NCI-H510A treated with DMSO at 0.1 percent for 48 hours (cell line): ENCODE measurements at regions not wholly inside any gene's neighbourhood (a gene's known extent, or its start where the extent isn't known, plus 50 kb on each side); places are given as distances from the start of the nearest gene placed in this dataset.

Experiments
- DNase-seq: peaks from one replicate; lab custom pipeline; 2025; lab: John Stamatoyannopoulos, UW

DNA sequence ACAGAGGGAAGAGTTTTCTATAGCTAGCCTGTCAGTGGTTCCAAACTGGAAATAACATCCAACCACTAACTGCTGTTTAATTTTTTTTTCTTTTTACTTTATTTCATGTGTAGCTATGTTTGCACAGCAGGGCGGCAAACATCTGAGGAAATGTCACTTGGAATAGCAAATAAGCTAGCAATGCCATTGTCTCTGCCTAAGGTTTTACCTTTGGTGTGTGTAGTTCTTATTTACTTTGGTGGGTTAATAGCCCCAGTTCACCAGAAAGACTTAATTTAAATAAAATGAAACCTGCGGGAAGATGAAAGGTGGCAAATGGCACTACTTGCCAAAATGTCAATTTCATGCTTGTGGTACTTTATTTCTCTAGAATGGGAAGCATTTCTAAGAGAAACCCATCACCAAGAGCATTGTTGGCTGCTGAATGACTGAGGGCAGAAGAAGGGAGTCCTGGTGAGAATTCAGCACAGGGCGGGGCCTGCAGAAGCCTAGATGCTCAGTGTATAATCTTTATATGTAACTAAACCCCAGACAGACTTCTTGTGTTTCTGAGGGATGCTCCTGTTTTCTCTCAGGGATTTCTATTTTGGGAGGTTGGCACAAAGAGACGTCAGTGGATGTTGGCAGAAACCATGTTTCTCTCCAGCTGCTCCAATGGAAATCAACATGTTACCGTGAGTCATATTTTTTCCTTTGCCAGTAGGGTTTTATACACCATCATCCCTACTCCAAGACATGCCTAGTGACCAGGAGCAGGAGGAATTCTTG is 300.4 kb upstream of the NT5C1B start:
- DNase-seq, result no peak

DNA sequence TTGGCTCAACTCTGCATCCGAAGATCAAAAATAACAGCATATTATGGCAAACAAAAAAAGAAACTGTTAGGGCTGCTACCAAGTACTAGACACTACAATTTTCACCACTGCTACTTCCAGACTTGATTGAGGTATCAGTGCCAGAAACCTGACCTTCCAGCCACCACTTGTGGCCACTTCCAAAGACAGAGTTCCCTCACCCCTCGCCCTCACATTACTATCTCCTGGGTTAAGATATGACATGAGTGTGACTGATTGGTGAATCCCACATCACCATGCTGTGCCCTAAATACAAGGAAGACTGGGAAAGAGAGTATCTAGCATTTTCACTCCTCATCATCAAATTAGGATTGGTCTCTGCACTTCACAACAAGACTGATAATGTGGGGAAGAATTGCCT is 296.1 kb upstream of the NT5C1B start:
- DNase-seq, result no peak

DNA sequence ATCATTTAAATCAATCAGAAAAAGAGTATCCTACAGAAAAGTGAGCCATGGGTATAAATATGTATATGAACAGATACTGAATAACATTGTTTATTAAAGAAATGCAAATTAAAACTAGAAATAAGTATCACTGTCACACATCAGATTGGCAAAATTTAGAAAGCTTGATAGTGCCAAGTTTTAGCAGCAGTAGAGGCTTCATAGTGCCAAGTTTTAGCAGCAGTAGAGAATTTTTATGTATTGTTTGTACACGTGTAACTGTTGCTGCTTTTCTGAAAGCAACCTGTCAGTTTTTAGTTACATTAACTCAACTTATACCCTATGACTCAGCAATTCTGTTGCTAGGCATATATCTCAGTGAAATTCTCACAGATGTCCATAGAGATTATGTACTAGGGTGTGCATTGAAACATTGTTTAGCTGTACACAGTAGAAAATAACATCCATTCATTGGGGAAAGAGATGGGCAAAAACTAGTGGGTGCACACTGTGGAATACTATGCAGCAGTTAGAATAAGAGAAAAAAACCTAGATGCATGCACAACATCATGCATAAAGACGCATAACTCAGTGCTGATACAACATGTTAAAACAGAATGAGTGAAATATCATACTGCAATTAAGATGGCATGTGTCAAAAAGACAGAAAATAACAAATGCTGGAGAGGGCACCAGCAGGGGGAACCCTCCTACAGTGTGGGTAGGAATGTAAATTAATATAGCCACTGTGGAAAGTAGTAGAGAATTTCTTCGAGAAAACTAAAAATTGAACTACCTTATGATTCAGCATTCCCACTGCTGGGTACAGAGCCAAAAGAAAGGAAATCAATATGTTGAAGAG is 294.5 kb upstream of the NT5C1B start:
- no peak for DNase-seq

DNA sequence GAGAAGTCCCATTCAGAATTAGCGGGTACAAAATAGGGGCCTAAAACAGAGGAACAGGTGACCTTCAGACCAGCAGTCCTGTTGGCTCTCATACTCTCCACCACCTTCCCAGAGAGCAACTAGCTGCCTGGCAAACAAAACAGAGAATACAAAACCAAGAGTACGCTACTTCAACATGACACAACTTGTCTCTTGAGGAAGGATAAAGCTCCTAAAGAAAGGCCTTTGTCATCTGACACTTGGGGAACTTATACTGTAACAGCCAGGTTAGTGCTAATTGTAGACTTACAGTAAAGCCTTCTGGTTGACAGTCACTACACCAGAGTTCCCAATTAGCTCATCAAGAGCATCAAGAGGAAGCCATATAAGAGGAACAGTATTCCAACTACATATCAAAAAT is 282.1 kb upstream of the NT5C1B start:
- DNase-seq, result peak; percentile 95

DNA sequence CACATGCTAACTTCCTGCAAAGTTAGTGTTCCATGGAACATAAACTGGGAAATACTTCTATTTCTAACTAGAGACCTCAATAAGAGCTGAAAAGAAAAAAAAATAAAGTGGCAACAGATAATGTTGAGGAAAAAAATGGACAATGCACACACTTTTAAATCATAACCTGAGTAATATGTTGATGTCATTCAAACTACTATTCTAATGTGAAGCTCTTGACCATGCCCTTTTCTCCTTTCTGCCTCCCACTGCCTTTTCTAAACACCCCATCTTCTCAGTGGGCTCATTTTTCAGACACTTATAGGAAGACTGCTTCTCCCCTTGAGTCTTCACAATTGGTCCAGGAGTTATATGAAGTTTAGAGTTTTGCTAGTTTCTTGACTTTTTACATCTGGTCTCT is 280.9 kb upstream of the NT5C1B start:
- DNase-seq, result no peak

DNA sequence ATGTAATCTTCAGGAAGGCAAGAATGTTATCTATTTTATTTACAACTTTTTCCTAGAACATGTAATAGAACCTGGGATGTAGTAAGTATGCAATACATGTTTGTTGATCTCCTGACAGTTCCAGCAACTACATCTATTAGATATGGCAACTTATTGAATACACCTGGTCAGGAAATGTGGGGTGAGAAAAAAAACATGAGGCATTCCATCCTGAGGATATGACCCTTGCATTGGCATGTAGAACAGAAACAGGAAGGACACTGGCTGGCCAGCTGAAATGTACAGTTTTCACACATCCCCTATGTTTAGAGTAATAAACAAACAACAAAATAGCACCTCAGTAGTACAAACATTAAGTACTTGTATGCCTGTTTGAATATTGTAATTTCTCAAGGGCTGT is 272.6 kb upstream of the NT5C1B start:
- DNase-seq, result no peak

DNA sequence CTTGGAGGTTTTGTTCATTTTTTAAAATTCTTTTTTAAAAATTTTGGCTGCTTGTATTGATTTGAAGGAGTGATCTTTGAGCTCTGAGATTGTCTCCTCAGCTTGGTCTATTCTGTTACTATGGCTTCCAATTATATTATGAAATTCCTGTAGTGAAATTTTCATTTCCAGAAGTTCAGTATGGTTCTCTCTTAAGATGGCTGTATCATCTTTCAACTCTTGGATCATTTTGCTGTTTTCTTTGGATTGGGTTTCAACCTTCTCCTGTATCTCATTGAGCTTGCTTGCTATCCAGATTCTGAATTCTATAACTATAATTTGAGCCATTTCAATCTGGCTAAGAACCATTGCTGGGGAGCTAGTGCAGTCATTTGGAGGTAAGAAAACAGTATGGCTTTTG is 270.8 kb upstream of the NT5C1B start:
- no peak for DNase-seq

DNA sequence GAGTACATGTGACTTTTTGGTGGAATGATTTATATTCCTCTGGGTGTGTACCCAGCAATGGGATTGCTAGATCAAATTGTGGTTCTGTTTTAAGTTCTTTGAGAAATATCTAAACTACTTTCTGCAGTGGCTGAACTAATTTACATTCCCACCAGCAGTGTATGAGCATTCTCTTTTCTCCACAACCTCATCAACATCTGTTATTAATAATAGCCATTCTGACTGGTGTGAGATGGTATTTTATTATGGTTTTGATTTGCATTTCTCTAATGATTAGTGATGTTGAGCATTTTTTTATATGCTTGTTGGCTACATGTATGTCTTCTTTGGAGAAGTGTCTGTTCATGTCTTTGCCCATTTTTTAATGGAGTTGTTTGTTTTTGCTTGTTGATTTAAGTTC is 267.4 kb upstream of the NT5C1B start:
- DNase-seq, result no peak

DNA sequence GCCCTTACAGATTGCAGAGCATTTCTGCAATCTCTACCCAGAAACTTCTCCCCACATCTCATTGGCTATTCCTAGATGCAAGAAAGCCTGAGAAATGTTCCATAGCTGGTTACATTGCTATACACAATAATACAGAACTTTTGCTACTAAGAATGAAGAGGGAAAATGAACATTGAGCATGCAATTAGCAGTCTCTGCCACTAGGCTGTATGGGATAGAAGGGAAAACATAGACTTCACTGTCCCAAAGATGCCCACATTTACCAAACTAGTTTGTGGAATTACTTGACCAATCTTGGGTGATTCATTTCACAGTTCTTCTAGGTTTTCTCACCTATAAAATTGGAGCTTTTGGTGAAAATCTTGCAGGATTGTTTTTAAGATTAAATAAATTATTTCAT is 265.7 kb upstream of the NT5C1B start:
- no peak for DNase-seq

DNA sequence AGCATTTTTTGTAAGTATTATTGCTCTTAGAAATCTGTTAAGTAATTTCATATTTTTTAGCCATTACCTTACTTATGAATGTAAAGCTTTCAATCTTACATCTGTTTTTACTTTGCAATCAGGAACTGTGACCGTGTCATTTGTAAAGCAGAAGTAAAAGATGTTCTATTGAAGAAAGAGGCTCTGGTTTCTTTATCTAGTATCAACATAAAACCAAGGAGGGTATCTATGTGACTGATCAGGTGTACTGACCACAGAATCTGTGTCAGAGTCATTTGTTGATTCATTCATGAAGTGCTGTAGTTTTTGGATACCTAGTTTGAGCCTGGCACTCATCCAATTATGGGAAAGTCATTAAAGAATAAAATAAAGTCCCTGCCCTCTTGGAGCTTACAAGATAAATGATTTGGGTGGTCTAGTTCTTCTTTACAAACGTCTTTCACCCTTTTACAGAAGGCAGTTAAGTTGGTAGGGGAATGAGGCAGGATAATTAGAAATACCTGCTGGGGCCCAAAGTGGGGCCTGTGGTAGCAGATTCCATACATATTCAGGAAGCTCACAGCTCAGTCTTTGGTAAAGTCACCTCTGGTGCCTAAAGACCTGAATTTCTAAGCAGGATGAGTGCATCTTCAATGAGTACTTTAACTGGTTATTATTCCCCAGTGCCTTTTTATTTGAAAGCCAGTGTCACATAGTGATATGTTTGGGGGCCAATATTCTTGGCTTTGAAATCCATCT is 260.6 kb upstream of the NT5C1B start:
- DNase-seq, result no peak

DNA sequence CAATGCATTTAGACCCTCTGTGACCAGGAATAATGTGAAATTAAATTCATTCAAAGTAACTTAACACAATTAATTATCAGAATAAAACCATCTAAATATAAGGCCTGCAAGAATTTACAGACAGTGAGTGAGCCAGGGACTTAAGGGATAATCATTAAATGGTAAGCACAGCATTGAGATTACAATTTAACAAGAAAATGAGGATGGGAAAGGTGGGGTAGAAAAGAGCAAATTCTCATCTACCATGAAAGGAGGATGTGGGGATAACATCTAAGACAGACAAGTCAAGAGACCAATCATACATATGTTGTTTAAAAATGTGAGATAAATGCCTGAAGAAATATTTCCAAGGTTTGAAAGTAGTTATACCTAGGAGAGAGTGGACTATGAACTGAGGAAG is 259.3 kb upstream of the NT5C1B start:
- no peak for DNase-seq

DNA sequence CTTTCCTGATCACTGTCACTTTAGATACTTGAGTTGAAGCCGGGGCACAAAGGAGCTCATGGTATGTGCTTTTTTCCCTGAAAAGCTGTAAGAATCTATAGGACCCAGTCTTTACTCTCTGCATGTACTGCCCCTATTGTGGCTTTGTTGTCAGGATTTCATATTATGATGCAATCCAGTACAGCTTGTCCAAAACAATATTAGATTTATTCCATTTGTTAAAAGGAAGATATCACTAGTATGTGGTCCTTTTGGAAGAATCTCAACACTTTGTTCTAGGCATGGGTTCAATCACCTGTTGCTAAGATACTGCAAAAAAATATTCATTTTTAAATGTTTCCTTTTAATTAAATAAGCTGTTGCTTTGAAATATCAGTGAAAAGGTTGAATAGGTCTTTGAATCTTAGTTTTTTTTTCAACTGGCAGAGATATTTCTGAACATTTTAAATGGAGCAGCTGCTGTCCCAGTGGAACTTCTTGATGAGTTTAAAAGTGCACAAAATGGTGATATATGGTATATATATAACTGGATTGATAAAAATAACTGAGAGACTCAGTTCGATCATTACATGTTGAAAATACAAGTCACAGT is 256.6 kb upstream of the NT5C1B start:
- DNase-seq, result no peak

DNA sequence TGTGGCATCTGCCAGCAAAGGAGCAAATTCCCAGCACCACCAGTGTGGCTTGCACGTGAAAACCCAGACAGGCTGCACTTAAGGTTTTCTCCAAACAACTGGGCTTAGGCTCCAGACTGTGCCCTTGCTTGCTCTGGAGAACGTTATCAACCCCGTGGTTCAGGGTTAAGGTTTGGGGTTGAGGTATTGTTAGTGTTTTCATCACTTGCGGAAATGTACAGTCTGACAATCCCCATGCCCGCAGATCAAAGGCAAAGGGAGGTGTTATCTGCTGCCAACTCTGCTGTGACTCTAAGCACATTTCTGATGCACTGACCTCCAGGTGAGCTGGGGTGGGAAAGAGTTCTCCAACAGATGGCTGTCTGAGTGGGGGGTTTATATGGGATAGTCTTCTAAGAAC is 253.5 kb upstream of the NT5C1B start:
- DNase-seq, result no peak

DNA sequence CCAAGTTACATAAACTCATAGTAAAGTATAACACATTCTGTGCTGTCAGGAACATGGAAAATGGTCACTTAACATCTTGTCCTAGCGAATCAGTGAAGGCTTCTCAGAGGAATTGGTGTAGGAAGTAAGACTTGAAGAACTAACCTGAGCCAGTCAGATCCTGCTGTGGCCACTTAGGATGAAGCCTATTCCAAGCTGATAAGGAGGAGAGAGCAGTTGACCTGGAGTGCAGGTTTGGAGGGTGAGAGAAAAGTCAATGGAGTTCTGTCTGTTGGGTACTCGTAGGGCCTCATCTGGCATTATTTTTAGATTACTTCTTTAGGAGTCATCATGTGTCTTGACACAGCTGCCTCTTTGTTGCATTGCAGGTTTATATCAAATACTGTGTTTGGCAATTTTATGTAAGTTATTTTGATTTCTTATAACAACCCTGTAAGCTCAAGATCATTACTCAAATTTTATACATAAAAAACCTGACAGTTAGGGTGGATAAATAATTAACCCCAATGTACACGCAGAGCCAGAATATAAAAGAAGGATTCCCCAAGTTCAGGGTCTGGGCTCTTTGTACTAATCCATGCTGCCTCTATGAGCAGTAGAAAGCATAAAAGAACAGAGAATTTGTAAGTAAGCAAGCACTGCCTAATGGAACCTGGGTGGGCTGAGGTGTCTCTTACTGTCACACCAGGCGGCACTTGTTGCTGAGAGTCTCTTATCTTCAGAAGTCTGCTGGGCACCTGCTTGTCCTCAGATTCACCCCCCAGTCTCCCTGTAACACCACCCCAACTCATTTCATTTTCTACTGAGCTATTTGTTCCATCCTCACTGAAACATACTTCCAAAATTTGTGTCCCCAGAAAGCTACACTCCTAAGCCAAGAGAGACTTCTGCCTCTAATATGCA is 252.1 kb upstream of the NT5C1B start:
- DNase-seq, result no peak

DNA sequence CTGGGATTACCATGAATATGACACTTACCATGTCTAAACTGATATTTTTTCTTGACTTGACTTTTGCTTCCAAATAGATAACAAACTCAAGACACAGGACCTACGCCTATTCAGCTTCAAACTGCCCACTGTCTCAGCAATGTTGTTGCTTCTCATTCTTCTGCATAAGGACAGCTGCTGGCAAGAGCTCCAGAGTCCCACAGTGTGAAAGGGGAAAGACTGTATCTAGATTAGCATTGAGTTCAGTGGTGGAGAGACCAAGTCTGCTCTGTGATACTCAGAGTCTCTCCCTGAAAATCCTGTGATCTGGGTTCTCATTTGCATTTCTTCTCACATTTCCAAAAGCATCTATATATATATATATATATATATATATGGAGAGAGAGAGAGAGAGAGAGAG is 247.9 kb upstream of the NT5C1B start:
- no peak for DNase-seq

DNA sequence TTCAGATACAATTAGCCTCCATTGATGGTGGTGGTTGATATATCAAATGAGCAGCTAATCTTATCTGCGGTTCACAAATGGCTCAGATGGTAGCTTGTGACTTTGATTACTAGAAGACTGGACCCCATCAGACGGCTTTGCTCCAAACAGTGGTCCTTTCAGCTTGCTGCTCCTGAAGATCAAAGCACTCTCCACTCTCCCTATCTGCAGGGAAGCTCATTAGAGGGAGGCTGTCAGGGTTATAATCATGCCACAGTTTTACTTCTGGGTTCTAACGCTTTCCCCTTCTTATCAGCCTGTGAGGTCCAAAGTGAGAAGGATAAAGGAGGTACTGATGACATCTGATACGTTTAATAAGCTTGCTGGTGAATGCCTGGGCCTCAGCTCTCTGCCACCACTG is 247.1 kb upstream of the NT5C1B start:
- no peak for DNase-seq

DNA sequence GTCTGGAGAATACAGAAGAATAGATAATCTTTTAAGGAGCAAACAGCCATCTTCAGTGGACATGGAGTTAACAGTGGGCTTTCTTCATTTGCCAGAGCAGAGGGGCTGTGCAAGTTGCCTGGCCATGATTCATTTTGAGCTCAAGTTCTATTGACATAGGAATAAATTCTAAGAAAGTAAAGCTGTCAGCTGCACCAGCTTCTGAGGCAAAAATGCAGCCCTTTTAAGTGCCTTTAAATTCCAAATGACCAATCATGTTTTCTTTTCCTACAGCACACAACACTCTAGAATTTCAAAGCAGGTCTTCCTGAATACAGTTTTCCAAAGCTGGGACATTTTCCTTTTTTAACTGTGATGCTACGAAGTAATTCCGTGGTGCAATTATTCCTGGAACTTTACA is 246.4 kb upstream of the NT5C1B start:
- DNase-seq, result no peak

DNA sequence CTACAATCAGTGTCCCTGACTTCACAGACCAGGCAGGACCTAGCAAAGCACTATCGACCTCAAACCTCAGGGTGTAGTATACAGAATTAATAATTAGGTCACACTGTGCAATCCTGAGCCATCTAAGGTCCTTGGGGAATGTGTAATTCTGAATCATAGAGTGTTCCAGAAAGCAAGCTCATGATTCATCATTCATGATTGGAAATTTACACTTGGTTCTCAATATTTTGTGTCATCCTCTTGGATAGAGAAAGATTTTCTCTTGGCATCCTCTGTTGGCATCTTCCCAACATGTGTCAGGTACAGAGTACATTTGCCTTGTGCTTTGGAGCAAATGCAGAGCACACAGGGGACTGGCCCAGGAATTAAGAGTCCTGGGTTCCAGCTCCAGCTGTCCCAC is 245.0 kb upstream of the NT5C1B start:
- no peak for DNase-seq

DNA sequence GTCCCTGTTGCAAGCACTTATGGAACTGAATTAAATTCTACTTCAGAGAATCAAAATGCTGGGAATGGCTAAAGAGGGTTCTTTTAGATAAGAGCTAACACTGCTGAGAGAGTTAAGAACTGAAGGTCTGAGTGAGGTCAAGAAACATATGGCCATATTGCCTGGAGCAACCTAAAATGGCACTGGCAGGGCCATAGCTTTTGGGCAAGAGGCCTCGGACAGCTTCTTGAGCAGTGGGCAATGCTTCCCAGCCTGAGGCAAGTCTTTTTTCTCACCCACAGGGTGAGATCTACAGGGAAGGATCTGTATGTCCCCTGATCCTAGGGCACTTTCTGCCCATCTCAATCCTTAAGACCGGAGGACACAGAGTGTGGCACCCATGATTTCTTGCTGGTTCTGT is 244.6 kb upstream of the NT5C1B start:
- DNase-seq, result no peak

DNA sequence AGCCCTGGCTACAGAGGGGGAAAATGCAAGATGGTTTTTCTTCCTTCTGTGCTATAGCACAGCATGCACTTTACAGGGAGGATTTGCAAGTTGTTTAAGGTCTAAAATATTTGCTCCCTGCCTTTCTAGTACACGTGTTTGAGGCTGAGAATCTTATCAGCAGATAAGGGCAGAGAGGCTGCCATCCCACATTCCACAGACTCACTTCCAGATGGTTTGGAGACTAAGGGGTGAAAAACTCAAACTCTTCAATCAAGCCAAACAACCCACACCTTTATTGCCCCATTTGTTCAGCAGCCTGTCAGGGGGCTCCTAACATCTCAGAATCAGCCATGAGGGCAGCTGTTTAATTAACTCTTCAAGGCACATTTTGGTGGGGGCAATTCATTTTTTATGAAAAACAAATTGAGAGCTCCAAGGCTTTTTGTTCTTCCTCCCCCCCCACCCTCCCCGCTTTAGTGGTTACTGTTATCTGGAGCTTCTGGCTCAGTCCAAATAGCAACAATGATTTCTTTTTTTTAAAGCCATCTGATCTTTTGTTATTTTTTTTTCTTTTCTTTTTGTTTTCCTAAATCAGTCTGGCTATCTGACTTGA is 242.6 kb upstream of the NT5C1B start:
- no peak for DNase-seq

DNA sequence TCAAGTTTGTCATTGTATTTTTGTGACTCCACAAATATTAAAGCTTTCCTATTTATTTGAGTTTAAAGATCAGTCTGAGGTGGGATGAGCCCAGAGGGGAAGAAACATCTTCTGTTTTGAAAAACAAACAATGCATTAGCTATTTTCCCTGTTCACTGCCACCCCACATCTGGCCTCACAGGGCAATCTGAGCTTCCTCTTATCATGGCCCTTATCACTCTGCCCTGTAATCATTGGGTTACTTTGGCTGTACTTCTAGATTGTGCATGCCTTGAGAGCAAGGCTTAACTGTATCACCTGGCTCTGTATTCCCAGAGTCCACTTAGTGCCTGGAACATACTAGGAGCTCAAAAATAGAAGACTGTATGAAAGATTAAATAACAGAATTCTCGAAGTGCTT is 241.6 kb upstream of the NT5C1B start:
- DNase-seq, result no peak
